CD1c-positive myeloid dendritic cell (primary cell): ENCODE measurements at regions not wholly inside any gene's neighbourhood (a gene's known extent, or its start where the extent isn't known, plus 50 kb on each side); places are given as distances from the start of the nearest gene placed in this dataset.
A peak's percentile ranks its signal among the peaks of the same experiment; 100 is the strongest.

Source experiments
- DNase-seq: peaks from one replicate; pipeline ENCODE4 v3.0.0-alpha.2; 2016; ENCODE audit errors: extremely low spot score

GRCh38 chr3:181764544-181764943 is 52.8 kb downstream of the SOX2 start:
- no peak for DNase-seq

- DNase-seq: no peak
Observed at GRCh38 chr3:181770296-181770695, 58.6 kb downstream of the SOX2 start.

- DNase-seq: no peak
Observed at GRCh38 chr3:181771120-181771519, 59.4 kb downstream of the SOX2 start.

- DNase-seq: no peak
Observed at GRCh38 chr3:181772166-181772565, 60.4 kb downstream of the SOX2 start.

- no peak for DNase-seq
Observed at GRCh38 chr3:181773921-181774320, 62.2 kb downstream of the SOX2 start.

- DNase-seq: peak; percentile 8
Observed at GRCh38 chr3:181782306-181782954, 70.7 kb downstream of the SOX2 start.

GRCh38 chr3:181790561-181790960 is 78.8 kb downstream of the SOX2 start:
- no peak for DNase-seq

- DNase-seq: no peak
Observed at GRCh38 chr3:181791056-181791955, 79.6 kb downstream of the SOX2 start.

GRCh38 chr3:181793006-181793405 is 81.3 kb downstream of the SOX2 start:
- no peak for DNase-seq

GRCh38 chr3:181794011-181794790 is 82.5 kb downstream of the SOX2 start:
- no peak for DNase-seq

GRCh38 chr3:181796641-181797040 is 84.9 kb downstream of the SOX2 start:
- DNase-seq: no peak

- no peak for DNase-seq
Observed at GRCh38 chr3:181797431-181797830, 85.7 kb downstream of the SOX2 start.

GRCh38 chr3:181805703-181806102 is 94.0 kb downstream of the SOX2 start:
- no peak for DNase-seq

- no peak for DNase-seq
Observed at GRCh38 chr3:181808053-181808452, 96.3 kb downstream of the SOX2 start.

GRCh38 chr3:181823716-181824115 is 112.0 kb downstream of the SOX2 start:
- DNase-seq: no peak

- no peak for DNase-seq
Observed at GRCh38 chr3:181824961-181825360, 113.2 kb downstream of the SOX2 start.

GRCh38 chr3:181839039-181839915 is 127.6 kb downstream of the SOX2 start:
- no peak for DNase-seq

- no peak for DNase-seq
Observed at GRCh38 chr3:181839916-181840297, 128.2 kb downstream of the SOX2 start.

- no peak for DNase-seq
Observed at GRCh38 chr3:181844211-181844610, 132.5 kb downstream of the SOX2 start.

- no peak for DNase-seq
Observed at GRCh38 chr3:181847276-181847675, 135.6 kb downstream of the SOX2 start.

GRCh38 chr3:181851063-181851462 is 139.3 kb downstream of the SOX2 start:
- no peak for DNase-seq
